ENCODE measurements at regions not wholly inside any gene's neighbourhood (a gene's known extent, or its start where the extent isn't known, plus 50 kb on each side); places are given as distances from the start of the nearest gene placed in this dataset.

DNA sequence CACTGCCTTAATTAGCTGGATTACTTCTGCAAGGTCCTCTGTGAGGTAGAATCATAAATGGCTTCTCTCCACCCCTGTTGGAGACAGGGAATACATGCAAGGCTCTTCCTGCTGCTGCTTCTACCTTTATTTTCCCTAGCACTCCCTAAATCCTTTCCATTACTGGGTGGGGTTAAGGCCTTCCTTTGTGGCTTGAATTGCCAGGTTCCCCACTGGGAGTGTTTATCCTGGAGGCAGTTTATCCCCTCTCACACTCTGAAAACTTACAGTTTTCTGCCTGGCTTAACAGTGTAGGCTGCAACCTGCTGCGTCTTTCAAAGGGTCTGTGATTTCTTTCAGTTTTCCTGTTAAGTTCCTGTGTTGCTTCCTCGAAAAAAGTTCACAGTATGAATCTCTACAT, 1062.3 kb upstream of the CRIM1 start:
- DNase-seq (ENCODE audit: low spot score), result no peak
- TF ChIP-seq, protein P1, sequence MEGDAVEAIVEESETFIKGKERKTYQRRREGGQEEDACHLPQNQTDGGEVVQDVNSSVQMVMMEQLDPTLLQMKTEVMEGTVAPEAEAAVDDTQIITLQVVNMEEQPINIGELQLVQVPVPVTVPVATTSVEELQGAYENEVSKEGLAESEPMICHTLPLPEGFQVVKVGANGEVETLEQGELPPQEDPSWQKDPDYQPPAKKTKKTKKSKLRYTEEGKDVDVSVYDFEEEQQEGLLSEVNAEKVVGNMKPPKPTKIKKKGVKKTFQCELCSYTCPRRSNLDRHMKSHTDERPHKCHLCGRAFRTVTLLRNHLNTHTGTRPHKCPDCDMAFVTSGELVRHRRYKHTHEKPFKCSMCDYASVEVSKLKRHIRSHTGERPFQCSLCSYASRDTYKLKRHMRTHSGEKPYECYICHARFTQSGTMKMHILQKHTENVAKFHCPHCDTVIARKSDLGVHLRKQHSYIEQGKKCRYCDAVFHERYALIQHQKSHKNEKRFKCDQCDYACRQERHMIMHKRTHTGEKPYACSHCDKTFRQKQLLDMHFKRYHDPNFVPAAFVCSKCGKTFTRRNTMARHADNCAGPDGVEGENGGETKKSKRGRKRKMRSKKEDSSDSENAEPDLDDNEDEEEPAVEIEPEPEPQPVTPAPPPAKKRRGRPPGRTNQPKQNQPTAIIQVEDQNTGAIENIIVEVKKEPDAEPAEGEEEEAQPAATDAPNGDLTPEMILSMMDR (IDR thresholded peaks at IDR 0.05; ENCODE audit: extremely low read depth, missing control alignments), result no peak

DNA sequence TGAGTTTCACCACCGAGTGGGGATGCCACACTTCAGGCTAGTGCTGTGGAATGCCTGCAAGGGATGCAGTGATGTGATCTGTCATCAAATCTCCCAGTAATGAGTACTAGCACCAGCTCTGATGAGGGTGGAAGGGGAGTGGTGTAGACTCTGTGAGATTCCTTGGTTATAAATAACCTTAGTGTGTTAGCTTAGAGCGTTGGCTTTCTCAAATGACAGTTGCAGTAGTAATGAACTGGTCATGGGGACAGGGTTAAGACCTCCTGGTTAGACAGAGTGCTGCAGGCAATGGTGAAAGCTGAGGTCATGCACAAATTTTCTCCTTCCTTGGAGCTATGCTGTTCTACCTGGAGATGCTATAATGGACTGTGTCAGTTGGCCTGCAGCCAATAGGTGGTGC, 1063.4 kb upstream of the CRIM1 start:
- TF ChIP-seq, protein P1 (IDR thresholded peaks at IDR 0.05; ENCODE audit: extremely low read depth, missing control alignments), result no peak
- no peak for DNase-seq (ENCODE audit: low spot score)

DNA sequence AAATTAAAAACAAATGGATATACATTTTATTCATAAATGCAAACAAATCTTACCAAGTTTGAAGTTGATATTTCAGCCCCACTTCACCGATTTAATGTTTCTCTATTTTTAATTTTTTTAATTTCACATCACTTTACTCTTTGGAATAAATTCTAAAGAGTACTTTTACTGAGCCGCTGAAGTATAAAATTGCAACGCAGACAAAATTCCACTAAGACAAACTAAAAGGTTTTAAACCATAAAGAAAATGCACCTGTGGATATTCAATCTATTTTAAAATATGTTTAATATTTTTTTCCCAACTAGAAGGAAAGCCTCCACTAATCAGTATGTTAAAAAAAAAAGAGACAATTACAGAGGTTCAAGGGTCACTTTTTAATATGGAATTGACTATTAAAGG, 1073.9 kb upstream of the CRIM1 start:
- TF ChIP-seq, protein P1 (IDR thresholded peaks at IDR 0.05; ENCODE audit: extremely low read depth, missing control alignments), result no peak
- no peak for DNase-seq (ENCODE audit: low spot score)

DNA sequence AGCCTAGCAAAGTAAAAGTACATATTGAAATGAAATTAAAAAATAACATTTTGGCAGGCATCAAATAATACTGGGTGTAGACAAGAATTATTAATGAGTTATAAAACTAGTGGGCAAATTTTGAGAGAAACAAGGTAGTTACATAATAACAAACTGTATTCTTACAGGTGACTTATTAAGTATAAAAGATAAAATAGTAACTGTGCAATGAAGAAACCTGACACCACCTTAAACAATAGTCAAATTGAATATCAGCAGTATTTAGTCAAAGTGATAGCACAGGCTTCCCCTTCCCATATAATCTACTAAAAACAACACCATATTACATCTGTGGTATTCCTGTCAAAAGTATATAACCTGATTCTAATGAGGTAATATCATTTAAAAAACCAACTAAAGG, 1099.8 kb upstream of the CRIM1 start:
- no peak for DNase-seq (ENCODE audit: low spot score)
- TF ChIP-seq, protein P1 (IDR thresholded peaks at IDR 0.05; ENCODE audit: extremely low read depth, missing control alignments), result no peak

DNA sequence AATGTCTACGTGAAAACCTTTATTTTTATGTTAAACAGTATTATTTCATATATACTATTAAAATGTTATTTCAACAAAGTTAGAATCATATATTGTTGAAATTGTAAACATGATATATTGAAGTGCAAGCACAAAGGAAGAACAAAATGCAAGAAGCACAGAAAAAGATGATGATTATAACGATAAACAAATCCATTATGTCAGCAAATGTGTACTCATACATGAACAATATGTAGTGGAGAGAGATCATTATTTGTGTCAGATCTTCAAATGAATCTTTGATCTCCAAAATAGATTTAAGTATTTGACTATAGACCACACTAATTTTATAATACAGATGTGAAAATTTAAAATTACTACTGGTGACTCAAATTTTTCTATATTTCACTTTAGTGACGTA, 1104.4 kb upstream of the CRIM1 start:
- DNase-seq (ENCODE audit: low spot score), result no peak
- TF ChIP-seq, protein P1 (IDR thresholded peaks at IDR 0.05; ENCODE audit: extremely low read depth, missing control alignments), result no peak

DNA sequence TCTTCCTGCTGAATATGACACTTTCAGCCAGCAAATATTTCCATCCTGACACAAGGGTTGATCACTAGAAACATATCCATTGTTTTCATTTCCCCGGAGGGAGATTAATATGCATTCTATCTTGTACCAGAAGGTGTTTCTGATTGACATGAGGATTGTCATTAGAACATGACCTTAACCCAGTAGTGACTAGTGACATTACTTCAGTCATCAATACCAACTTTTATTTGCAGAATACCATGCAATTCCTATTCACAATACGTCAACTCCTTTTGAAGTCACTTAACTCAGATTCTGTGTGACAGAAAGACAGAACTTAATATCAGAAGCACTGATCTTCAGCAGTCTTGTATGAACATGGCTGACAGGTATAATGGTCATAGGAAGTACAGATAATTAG, 1108.9 kb upstream of the CRIM1 start:
- no peak for DNase-seq (ENCODE audit: low spot score)
- TF ChIP-seq, protein P1 (IDR thresholded peaks at IDR 0.05; ENCODE audit: extremely low read depth, missing control alignments), result no peak

DNA sequence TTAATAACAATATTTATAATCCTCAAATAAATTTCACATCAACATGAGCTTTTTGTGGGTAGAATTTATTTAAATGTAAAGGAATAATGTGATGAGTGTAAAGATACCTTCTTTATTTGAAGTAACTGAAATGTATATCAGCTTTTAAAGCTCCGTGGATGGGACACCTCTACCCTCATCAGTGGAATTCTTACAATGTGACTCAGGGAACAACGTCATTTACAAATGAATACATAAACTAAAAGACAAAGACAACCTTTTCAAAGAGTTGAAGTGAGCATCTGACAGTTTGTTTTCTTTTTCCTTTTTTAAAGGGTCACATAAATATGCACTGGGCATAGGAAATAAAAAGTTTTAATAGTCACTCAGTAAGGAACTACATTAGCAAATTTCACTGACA, 1127.0 kb upstream of the CRIM1 start:
- no peak for DNase-seq (ENCODE audit: low spot score)
- TF ChIP-seq, protein P1 (IDR thresholded peaks at IDR 0.05; ENCODE audit: extremely low read depth, missing control alignments), result no peak
